Left colon (tissue), 2 donors: ENCODE measurements at regions not wholly inside any gene's neighbourhood (a gene's known extent, or its start where the extent isn't known, plus 50 kb on each side); places are given as distances from the start of the nearest gene placed in this dataset.
"Not testable (repeated sequence)": the region's sequence is repeated elsewhere in the genome, so short reads cannot be mapped to it uniquely, and the experiment has no call there.

ENCODE experiments used
- ATAC-seq: fragments of 200-7000 bp; cut with Tn5 transposase; one replicate; pipeline ENCODE4 v1.9.1; 2020; ENCODE audit warnings: mild to moderate bottlenecking, moderate library complexity
- DNase-seq, 2 donors: peaks; one replicate each; pipeline ENCODE4 v3.0.0-alpha.2; 2020
- intact Hi-C, 2 donors: fragments of 100-400 bp; cut with DNase I in 1 of 2; cut with micrococcal nuclease in 1 of 2; formaldehyde crosslinking; loops; one replicate each; pipeline versions ENCODE4 v1.11.2 to v1.14.0; 2022; cut with DNase I, micrococcal nuclease
- donor health status: DM: no; HTN: no; CAD: no.
- donor health status: DM: yes; HTN: yes; CAD: no.

DNA sequence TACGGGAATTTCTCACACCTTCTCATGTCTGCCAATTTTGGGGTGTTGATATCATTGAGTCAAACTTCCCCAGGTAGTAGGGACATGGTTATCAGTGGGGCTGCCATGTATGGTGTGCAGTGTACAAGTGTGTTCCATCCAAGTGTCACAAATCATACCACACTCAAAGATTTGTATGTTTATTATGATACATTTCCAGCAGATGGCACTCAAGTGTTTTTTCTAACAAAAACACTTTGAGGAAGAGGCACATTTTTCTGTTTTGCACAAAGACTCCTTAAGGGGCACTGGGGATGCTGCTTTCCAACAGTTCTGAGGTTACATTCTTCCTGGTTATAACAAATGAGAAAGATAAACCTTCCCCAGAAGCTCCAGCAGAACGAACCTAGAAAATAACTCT, 414.5 kb downstream of the REEP3 start:
- no peak for DNase-seq
- ATAC-seq: no peak
- intact Hi-C loops: no loop called here

DNA sequence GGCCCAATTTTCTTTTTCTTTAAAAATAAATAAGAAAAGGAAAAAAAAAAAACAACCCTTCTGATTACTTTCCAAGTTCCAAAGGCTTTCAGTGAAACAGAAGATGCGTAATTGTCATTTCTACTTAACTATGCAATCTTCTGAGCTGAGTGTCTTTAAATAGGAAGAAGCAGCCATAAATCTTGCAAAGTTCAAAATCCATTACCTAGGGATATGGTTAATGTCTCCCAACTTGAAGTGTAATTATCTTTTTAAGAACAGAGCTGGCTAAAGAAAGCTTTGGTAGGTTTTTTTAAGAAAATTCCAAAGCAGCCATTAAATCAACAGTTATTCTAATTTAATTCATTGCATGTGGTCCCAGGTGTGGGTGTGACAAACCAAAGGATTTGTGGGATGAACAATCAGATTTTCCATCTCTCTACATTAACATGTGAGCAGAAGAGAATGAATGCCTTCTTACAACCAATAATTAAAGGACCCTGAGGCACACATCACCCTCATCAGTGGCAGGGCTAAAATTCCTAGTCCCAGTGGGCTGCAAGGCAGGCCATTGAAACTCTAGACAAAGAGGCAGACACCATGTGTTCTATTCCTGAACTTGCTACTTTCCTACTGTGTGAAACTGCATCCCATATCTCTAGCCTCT, 419.2 kb downstream of the REEP3 start:
- DNase-seq (no peak), ATAC-seq (no peak)
- intact Hi-C loops: no loop called here

DNA sequence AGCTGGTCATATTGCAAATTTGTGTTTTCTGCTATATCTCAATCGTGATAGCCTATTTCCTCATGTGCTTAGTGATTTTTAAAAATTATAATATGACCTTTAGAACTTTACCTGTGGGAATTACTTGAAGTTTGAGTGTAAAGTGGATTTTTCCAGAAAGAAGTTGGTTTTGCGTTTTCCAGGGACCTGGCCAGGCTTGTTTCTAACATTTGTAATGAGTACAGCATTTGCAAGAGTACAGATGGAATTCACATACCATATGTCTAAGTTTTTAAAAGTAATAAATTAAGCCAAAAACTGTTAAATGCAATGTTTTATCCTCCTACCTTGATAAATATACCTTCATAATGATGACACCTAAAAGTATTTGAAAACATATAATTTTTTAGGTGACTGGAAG, 443.2 kb downstream of the REEP3 start:
- DNase-seq (no peak), ATAC-seq (no peak)
- intact Hi-C loops: no loop called here

DNA sequence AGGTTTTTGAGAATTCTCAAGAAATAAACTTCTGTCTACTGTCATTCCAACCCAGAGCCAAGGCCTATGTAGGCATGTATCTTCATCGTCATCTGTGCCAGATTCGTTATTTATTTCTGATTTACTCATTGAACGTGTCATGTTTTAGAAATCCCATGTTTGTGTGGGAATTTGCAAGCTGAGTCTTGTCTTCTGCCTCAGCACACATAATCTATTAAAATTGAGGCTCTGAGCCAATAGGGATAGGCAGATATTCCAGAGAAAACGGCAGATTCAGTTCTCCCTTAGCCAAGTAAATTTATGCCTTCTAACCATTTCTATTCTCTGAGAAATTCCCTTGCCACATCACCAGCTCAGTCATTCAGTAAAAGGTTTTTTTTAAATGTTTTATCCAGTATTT, 444.6 kb downstream of the REEP3 start:
- intact Hi-C loops: no loop called here
- DNase-seq: no peak
- no peak for ATAC-seq

DNA sequence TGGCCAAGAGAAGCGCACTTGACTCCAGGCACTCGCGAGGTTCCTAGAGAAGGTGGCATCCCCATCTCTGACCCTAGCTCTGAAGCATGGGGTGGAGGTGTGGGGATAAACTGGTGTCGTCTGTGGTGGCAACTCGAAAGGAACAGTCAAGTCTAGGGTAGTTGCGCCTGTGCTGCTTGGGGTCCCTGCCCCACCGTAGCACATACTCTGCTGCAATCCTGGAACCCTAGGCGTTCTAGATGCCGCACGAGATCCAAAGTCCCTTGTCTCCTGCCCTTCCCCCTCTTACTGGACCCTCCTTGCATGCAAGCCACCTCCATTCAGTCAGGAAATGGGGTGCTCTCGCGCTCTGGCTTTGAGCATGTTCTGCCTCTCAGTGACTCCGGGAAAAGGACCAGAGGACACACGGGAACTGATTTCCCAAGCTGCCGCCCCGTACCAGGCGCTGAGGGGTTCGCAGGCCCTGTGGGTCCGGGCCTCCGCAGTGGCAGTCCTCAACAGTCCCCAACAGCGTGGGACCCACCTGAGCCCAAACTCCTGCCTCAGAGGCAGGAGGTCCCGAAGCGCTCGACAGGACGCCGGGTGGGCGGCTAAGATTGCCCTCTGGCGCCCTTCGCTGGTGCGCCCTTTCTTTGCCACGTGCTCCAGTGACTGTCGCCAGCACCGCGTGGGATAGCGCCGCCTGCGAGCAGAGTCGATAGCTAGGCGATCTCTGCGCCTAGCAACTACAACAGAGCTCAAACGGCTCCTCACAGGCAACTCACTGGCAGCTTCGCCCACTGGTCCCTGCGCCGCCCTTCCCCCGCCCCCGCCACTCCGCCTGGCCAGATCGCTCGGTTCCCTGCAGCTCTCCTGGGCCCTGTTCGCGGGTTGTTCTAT, 452.0 kb downstream of the REEP3 start:
- no peak for ATAC-seq
- DNase-seq: no peak
- intact Hi-C loops: no loop called here

DNA sequence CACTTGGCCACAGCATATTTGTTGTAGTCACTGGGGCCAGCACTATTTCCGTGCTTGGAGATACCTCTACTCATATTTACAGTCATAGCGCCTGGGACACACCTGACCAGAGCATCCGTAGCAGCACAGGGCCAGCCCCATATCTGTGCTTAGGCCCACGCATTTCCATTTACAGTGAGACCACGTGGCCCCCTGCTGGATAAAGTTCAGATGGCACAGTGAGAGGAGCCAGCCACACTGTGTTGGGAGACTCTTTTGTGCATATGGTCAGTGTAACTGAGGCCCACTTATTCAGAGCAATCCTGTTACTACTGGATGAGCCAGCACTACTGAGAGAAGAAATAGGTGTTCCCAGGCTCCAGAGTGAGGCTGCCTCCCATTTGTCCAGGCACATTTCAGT, 455.3 kb downstream of the REEP3 start:
- DNase-seq (peak in 1 of 2 donors; percentile 41), ATAC-seq (peak; percentile 73)
- intact Hi-C loops: no loop called here

DNA sequence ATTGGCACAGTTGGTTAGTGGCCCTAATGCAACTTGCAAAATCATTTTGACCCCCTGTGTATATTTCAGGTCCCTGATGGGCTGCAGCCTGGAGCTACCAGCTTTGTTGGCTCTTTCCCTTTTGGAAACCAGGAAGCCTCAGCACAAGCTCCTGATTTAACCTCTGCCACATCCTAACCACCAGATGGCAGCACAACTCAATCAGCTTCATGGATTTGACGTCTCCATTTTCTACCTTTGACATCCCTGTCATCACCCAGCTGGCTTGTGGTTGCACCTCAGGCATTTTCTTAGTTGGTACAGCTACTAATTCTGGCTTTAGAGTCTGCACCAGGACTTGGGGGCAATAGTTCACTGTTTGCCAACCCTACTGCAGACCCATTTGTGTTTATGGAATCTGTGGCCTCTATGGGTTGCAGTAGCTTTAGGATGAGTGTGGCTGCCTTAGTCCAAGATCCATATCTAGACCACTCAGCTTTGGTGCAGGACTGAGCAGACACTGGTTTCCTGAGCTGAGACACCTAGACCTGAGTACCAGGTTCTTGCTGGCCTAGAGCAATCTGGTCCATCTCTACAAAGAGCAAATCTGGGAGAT, 456.2 kb downstream of the REEP3 start:
- DNase-seq: peak in 1 of 2 donors; percentile 20
- intact Hi-C loops: no loop called here
- ATAC-seq: peak; percentile 73

DNA sequence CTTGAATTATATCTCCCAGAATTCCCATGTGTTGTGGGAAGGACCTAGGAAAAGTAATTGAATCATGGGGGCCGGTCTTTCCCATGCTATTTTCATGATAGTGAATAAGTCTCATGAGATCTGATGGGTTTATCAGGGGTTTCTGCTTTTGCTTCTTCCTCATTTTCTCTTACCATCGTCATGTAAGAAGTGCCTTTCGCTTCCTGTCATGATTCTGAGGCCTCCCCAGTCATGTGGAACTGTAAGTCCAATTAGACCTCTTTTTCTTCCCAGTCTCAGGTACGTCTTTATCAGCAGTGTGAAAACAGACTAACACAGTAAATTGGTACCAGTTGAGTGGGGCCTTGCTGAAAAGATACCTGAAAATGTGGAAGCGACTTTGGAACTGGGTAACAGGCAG, 459.7 kb downstream of the REEP3 start:
- DNase-seq, ATAC-seq, intact Hi-C loops: not testable (repeated sequence)

DNA sequence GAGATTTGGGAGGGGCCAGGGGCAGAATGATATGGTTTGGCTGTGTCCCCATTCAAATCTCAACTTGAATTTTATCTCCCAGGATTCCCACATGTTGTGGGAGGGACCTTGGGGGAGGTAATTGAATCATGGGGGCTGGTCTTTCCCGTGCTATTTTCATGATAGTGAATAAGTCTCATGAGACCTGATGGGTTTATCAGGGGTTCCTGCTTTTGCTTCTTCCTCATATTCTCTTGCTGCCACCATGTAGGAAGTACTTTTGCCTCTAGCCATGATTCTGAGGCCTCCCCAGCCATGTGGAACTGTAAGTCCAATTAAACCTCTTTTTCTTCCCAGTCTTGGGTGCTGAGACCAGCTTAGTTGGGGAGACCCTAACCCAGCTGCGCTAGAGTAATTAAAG, 462.9 kb downstream of the REEP3 start:
- ATAC-seq, intact Hi-C loops, DNase-seq: not testable (repeated sequence)

DNA sequence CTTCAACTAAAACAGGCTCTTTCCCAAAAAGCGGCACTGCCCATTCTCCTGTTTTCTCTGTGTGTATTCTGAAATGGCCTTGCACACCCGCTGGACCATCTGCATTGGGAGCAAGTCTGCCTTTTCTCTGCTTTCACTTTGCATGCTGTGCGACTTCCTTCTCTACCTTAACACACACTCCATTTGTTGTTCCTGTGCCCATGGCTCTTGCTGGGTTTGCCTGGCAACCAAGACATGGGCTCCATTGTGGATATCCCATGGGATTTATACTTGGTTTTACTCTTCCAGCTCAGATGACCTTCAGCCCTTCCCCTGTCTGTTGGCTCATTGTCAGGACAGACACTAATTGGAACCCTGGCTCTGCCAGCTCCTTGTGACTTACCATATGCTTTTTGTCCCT, 465.3 kb downstream of the REEP3 start:
- ATAC-seq: no peak
- intact Hi-C loops: no loop called here
- DNase-seq: no peak

DNA sequence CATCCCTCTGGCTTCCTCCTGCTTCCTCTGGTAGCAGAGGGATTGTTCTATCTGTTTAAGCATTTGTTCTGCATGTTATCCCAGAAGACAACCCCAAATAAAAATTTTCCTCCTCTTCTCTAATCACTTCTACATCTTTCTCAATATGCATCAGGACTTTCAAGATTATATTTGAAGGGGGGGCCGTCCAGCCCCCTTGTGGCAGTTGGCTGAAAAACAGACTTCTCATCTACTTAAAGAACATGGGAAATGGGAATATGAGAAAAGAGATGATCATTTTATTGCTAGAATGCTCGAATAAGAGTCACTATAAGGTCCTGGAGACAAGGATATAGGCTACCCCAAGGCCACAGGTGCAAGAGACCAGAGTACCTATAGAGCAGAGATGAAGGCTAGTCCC, 466.0 kb downstream of the REEP3 start:
- intact Hi-C loops: no loop called here
- DNase-seq (no peak), ATAC-seq (no peak)

DNA sequence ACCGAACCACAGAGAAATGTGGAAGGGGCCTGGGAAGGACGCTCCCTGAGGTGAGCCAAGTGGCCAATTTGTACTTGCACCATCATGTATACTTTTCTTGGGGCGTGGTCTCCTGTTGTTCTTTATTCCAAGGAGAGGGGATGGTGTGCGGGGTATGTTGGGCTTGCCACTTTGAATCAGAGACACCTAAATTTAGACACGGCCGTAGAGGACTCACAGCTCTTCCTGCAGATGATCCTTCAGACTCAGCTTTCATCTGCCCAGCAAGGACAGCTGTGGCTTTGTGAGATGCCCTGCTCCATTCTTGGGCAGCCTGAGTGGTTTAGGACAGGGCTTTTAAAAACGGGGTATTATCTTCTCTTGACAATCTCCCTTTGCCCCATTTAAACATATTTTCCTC, 473.2 kb downstream of the REEP3 start:
- intact Hi-C loops: no loop called here
- ATAC-seq (no peak), DNase-seq (no peak)

DNA sequence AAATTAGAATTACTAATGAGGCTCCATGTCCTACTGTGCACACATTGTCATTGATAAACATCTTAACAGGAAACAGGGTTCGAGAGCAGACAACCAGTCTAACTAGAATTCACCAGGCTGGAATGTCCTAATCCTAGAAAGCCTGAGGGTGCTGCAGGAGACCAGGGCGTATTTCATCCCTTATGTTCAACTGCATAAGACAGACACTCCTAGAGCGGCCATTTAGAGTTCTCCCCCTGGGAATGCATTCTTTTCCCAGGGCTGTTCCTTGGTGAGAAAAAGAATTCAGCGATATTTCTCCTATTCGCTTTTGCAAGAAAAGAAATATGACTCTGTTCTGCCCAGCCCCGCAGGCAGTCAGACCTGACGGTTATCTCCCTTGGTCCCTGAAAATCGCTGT, 486.0 kb downstream of the REEP3 start:
- ATAC-seq: no peak
- DNase-seq: no peak
- intact Hi-C loops: no loop called here

DNA sequence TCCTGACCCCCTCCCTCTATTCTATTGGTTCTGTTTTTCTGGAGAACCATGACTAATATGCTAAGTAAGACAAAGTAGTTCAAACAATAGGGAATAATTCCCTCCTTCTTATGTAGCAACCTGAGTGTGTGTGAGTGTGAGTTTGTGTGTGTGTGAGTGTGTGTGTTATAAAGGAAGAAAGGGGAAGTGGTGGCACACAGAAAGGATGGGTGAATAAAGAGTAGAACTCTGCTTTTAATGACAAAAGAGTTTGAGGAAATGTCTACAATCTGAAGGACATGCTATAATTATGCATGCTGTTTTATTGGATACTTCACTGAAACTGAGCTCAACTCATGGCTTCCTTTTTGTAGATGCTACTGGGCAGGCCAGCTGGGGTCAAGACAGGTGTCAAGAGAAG, 489.5 kb downstream of the REEP3 start:
- no peak for DNase-seq
- intact Hi-C loops: no loop called here
- no peak for ATAC-seq

DNA sequence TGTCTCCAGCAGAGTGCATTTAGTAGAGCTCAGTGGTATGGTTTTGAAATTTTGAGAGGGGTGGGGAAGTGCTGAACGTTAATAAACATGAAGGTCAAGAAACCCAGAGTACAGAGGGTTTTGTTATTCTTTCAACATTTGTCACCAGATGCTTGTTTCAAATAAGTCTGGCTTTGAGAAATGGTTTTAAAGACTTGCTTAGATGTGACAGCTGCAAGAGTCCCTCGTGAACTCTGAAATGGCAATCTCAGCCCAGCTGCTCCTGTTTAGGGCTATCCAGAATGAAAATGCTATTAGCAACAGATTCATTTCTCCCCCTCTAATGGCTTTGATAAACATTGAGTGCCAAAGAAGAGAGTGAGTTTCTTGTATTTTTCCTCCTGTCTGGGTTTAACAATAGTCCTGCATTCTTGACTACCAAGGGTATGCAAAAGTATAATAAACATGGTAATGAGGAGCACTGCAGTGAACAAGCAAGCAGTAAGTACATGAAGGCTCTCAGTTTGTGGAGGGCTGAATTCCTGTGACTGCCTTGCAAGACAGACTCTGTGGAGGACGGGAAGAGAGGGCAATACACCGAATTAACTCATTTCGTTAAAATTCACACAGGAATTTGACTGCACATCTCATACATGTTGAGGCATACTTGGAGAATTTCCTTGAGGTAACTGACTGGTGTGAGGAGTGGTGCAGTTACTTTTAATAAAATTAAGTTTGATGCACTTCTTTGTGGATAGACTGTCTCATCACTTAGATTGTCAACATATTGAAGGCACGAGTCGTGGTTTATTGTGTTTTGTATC, 490.9 kb downstream of the REEP3 start:
- ATAC-seq (no peak), DNase-seq (no peak)
- intact Hi-C loops: no loop called here

DNA sequence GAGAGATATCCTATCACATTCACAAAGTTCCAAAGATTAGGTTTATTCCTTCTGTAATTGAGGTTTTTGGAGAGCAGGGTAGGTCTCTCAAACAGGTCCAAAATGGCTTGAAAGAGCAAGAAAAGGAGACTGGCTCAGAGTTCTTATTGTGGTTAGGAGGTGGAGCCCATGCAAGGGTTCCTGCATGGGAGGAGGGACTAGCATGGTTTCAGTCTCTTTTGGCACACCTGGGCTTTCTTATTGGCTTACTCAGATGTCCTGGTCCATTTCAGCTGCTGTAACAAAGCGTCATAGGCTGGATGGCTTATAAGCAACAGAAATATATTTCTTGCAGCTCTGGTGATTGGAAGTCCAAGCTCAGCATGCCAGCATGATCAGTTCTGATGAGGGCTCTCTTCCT, 493.1 kb downstream of the REEP3 start:
- ATAC-seq: no peak
- no peak for DNase-seq
- intact Hi-C loops: no loop called here

DNA sequence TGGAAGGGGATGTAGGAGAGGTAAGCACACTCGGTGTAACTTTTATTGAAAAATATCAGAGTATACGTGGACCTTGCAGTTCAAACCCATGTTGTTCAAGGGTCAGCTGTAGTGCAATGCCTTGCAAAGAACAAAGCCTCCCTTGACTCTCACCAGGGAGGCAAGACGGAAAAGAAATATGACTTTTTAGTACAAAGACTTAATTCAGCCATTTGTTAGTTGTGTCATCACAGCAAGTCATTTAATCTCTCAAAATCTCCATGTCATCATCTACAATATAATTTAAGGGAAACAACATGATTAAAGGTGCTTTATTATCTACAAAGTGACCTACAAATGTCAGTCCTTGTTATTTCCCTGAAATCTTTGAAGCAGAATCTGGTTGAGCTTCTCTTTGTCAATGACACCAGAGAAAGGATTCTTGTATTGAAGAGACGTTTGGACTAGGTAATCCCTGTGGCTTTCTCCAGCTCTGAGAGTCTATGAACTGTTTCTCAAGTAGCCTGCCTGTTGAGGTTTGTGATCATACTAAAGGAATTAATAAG, 502.8 kb downstream of the REEP3 start:
- intact Hi-C loops: no loop called here
- DNase-seq (no peak), ATAC-seq (no peak)

DNA sequence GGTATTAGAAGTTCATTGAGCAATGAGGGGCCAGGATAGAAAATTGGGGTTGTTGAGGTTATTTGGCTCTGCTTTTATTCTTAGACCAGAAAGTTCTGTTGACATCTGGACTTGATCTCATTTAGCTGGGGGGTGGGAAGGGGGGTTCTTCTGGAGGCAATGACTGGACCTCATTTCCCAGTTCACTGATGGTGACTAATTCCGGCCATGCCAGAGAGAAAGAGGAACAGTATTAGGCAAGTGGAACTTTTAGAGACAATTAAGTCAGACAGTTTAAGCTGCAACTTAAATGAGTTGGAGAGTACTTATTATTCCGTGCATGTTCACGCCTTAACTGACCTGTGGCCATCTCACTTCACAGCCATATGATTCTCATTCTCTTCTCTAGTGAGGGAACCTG, 512.5 kb downstream of the REEP3 start:
- no peak for DNase-seq
- no peak for ATAC-seq
- intact Hi-C loops: no loop called here

DNA sequence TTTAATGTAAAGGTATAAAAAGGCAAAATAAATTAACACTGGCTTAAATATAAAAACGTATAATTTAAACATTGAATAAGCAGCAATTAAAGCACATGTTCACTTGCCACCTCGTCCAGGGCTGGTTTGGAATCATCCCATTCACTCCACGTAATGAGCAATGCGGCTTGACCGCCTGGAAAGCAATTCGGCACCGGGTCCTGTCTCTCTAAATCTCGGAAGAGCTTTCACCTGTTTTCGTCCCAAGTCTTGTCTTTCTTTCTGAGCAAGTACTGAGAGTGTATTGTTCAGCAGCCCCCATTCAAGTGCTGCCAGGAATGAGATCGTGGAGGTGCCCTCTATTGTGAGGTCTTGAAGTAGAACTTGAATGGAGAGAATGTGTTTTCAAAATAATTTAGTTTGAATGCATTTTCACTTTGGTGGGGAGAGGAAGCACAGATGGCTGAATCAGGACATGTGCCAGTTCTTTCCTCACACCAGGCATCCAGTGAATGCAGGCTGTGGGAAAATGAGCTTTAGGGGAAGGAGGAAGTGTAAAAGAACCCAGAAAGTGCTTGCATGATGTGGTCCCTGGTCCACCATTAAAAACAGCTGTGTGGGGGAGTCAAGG, 515.2 kb downstream of the REEP3 start:
- intact Hi-C loops: no loop called here
- ATAC-seq (no peak), DNase-seq (no peak)
